H1 (cell line): ENCODE measurements at regions not wholly inside any gene's neighbourhood (a gene's known extent, or its start where the extent isn't known, plus 50 kb on each side); places are given as distances from the start of the nearest gene placed in this dataset.

Source experiments
- JUND ChIP-seq: IDR thresholded peaks from 2 replicates; pipeline ENCODE4 v1.6.1; 2011; ENCODE audit warnings: mild to moderate bottlenecking, improper control_type of control experiment, low read length
- POLR2A ChIP-seq, 2 experiments: IDR thresholded peaks; 1 replicate in 1 of 2; 2 replicates in 1 of 2; pipeline ENCODE4 v1.6.1; 2011; ENCODE audit warnings: low read depth in 2 of 2, low read length in 2 of 2, mild to moderate bottlenecking in 2 of 2; ENCODE audit errors: control extremely low read depth in 1 of 2
- RAD21 ChIP-seq, 2 experiments: IDR thresholded peaks in 1 of 2; conservative IDR thresholded peaks in 1 of 2; 2 replicates each; pipeline ENCODE4 v1.6.1; 2011; ENCODE audit warnings: low read depth in 2 of 2, low read length in 2 of 2, improper control_type of control experiment in 1 of 2, inconsistent platforms in 1 of 2, mild to moderate bottlenecking in 1 of 2, moderate library complexity in 1 of 2
- TF ChIP-seq, protein P1 (sequence below), 3 experiments: IDR thresholded peaks; 1 replicate in 2 of 3; 2 replicates in 1 of 3; pipeline versions ENCODE4 v1.5.1 to v1.6.1; 2011; ENCODE audit warnings: low read length in 3 of 3, mild to moderate bottlenecking in 3 of 3, inconsistent platforms in 2 of 3, low read depth in 1 of 3, moderate library complexity in 1 of 3; ENCODE audit not compliant: insufficient read depth in 1 of 3; ENCODE audit errors: control extremely low read depth in 1 of 3

- TF ChIP-seq, protein P1, sequence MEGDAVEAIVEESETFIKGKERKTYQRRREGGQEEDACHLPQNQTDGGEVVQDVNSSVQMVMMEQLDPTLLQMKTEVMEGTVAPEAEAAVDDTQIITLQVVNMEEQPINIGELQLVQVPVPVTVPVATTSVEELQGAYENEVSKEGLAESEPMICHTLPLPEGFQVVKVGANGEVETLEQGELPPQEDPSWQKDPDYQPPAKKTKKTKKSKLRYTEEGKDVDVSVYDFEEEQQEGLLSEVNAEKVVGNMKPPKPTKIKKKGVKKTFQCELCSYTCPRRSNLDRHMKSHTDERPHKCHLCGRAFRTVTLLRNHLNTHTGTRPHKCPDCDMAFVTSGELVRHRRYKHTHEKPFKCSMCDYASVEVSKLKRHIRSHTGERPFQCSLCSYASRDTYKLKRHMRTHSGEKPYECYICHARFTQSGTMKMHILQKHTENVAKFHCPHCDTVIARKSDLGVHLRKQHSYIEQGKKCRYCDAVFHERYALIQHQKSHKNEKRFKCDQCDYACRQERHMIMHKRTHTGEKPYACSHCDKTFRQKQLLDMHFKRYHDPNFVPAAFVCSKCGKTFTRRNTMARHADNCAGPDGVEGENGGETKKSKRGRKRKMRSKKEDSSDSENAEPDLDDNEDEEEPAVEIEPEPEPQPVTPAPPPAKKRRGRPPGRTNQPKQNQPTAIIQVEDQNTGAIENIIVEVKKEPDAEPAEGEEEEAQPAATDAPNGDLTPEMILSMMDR (IDR thresholded peaks at IDR 0.05; ENCODE audit: control extremely low read depth in 1 of 3, insufficient read depth in 1 of 3, low read depth in 1 of 3, low read length in 3 of 3), result no peak
- TF ChIP-seq JUND (no peak), POLR2A (IDR thresholded peaks at IDR 0.05; ENCODE audit: control extremely low read depth in 1 of 2, low read depth in 2 of 2, low read length in 2 of 2) (no peak), RAD21 (IDR thresholded peaks at IDR 0.05 in 1 of 2, conservative IDR thresholded peaks at IDR 0.05 in 1 of 2; ENCODE audit: low read depth in 2 of 2, low read length in 2 of 2) (no peak)
Observed at GRCh38 chr3:59508273-59508672, 458.4 kb upstream of the CFAP20DC start.
